Skin epidermis (tissue), 12 donors: ENCODE measurements at regions not wholly inside any gene's neighbourhood (a gene's known extent, or its start where the extent isn't known, plus 50 kb on each side); places are given as distances from the start of the nearest gene placed in this dataset.
"Not testable (repeated sequence)": the region's sequence is repeated elsewhere in the genome, so short reads cannot be mapped to it uniquely, and the experiment has no call there.

Source experiments
- H3K27ac ChIP-seq, 21 experiments: fragments of 200-600 bp; sonication (generic) in 11 of 21; one replicate each; pipeline ENCODE4 v1.5.0; 2020; ENCODE audit warnings: mild to moderate bottlenecking in 3 of 21, inconsistent platforms in 2 of 21, moderate library complexity in 2 of 21
- H3K4me3 ChIP-seq, 7 experiments: fragments of 200-600 bp; sonication (generic) in 2 of 7; one replicate each; pipeline ENCODE4 v1.5.0; 2020; ENCODE audit warnings: inconsistent platforms in 2 of 7, mild to moderate bottlenecking in 2 of 7, moderate library complexity in 1 of 7

GRCh38 chr5:148740966-148741742 is 85.3 kb upstream of the ADRB2 start:
- Histone ChIP-seq H3K4me3 (no peak overlapping the region), H3K27ac (no peak overlapping the region)

- not testable (repeated sequence) for H3K4me3 ChIP-seq, H3K27ac ChIP-seq
Observed at GRCh38 chr5:148741766-148742165, 84.6 kb upstream of the ADRB2 start.

GRCh38 chr5:148744380-148744779 is 82.0 kb upstream of the ADRB2 start:
- not testable (repeated sequence) for H3K27ac ChIP-seq, H3K4me3 ChIP-seq

- Histone ChIP-seq H3K27ac (peak overlapping the region in 1 of 21 experiments; percentile 12), H3K4me3 (no peak overlapping the region)
Observed at GRCh38 chr5:148746826-148747535, 79.4 kb upstream of the ADRB2 start.

- Histone ChIP-seq H3K4me3 (no peak overlapping the region), H3K27ac (peak overlapping the region in 1 of 21 experiments; percentile 12)
Observed at GRCh38 chr5:148747536-148747906, 78.9 kb upstream of the ADRB2 start.

- H3K4me3 ChIP-seq, result no peak overlapping the region
- H3K27ac ChIP-seq, result no peak overlapping the region
Observed at GRCh38 chr5:148748702-148749392, 77.6 kb upstream of the ADRB2 start.

- Histone ChIP-seq H3K4me3 (no peak overlapping the region), H3K27ac (no peak overlapping the region)
Observed at GRCh38 chr5:148750614-148751013, 75.8 kb upstream of the ADRB2 start.

- no peak overlapping the region for H3K27ac ChIP-seq
- no peak overlapping the region for H3K4me3 ChIP-seq
Observed at GRCh38 chr5:148751025-148751424, 75.4 kb upstream of the ADRB2 start.

GRCh38 chr5:148752375-148752774 is 74.0 kb upstream of the ADRB2 start:
- H3K4me3 ChIP-seq, H3K27ac ChIP-seq: not testable (repeated sequence)

- Histone ChIP-seq H3K4me3 (no peak overlapping the region), H3K27ac (no peak overlapping the region)
Observed at GRCh38 chr5:148759101-148759500, 67.3 kb upstream of the ADRB2 start.

- Histone ChIP-seq H3K4me3 (no peak overlapping the region), H3K27ac (no peak overlapping the region)
Observed at GRCh38 chr5:148760945-148761638, 65.3 kb upstream of the ADRB2 start.

- H3K4me3 ChIP-seq, result no peak overlapping the region
- no peak overlapping the region for H3K27ac ChIP-seq
Observed at GRCh38 chr5:148763996-148764395, 62.4 kb upstream of the ADRB2 start.

GRCh38 chr5:148765061-148765460 is 61.4 kb upstream of the ADRB2 start:
- H3K27ac ChIP-seq, result no peak overlapping the region

GRCh38 chr5:148768806-148769415 is 57.5 kb upstream of the ADRB2 start:
- no peak overlapping the region for H3K4me3 ChIP-seq
- no peak overlapping the region for H3K27ac ChIP-seq

More at GRCh38 chr5:148765061-148765460, 61.4 kb upstream of the ADRB2 start:
- H3K4me3 ChIP-seq, result no peak overlapping the region

GRCh38 chr5:148769941-148770340 is 56.5 kb upstream of the ADRB2 start:
- Histone ChIP-seq H3K27ac (no peak overlapping the region), H3K4me3 (no peak overlapping the region)

GRCh38 chr5:148774313-148774712 is 52.1 kb upstream of the ADRB2 start:
- Histone ChIP-seq H3K27ac (no peak overlapping the region), H3K4me3 (no peak overlapping the region)

GRCh38 chr5:148776261-148776660 is 50.1 kb upstream of the ADRB2 start:
- H3K4me3 ChIP-seq, result no peak overlapping the region
- peak overlapping the region in 1 of 21 experiments; percentile 13 for H3K27ac ChIP-seq
